ENCODE measurements at regions not wholly inside any gene's neighbourhood (a gene's known extent, or its start where the extent isn't known, plus 50 kb on each side); places are given as distances from the start of the nearest gene placed in this dataset.
A peak's percentile ranks its signal among the peaks of the same experiment; 100 is the strongest.
"Not testable (repeated sequence)": the region's sequence is repeated elsewhere in the genome, so short reads cannot be mapped to it uniquely, and the experiment has no call there.

DNA sequence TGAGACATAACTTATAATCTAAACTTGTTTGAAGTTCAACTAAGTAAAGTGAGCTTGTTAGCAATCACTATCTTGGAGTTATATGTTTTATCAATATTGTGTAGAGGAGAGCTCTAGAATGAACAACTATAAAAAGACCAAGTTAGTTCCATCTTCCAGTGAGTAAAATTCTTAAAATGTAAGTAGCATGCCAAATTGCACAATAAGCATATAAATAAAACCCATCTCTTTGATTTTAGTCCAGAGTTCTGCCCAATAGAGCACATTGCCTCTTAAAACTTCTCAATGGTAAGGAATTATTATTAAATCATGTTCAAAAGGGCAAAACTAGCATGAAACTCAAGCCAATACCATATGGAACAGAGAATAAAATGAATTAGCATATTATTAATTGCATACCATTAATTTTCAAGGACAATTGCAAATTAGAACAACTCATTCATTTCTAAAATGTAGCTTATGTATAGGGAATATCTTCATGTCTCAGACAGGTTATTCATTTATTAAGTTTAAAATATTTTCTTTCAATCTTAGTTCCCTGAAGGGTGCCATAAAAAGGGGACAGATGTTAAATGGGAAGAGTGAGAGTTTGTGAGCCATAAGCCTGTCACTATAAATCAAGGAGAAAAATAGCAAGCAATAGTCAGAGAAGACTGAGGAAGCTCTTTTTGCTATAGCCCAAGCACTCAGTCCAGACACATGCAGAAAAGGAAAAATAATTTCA is 507.6 kb downstream of the CENPC start:
- DNase-seq (ENCODE audit: low spot score) = no peak

DNA sequence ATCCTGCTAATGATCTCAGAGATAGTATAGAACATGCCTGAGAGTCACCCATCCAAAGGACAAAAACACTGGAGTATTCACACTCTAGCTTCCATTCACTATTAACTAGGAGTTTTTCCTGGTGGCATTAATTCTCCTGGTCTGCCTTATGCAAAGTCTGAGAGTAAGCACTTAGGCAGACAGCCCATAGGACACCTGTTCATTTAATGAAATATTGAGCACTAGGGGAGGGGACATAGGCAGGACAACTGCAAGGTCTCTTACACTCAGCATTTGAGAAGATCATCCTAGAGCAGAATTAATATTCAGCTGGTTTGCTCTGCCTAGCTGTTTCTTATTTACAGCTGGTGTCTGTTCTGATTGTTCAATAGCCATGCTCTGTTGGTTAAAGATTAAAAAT is 508.5 kb downstream of the CENPC start:
- no peak for DNase-seq (ENCODE audit: low spot score)

DNA sequence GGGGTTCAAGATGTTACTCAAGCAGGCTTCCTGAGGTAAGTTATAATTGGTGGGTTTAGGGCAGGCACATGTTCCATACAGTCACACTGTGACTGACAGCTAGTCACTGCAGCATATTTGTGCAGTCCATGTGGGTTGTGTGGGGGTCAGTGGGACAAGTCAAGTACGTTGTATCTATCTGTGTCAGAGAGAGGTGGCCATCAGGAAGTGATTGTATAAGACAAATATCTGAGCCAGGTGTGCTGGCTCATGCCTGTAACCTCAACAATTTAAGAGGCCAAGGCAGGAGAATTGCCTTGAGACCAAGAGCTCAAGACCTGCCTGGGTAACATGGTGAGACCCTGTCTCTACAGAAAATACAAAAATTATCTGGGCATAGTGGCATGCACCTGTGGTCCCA is 509.3 kb downstream of the CENPC start:
- no peak for DNase-seq (ENCODE audit: low spot score)

DNA sequence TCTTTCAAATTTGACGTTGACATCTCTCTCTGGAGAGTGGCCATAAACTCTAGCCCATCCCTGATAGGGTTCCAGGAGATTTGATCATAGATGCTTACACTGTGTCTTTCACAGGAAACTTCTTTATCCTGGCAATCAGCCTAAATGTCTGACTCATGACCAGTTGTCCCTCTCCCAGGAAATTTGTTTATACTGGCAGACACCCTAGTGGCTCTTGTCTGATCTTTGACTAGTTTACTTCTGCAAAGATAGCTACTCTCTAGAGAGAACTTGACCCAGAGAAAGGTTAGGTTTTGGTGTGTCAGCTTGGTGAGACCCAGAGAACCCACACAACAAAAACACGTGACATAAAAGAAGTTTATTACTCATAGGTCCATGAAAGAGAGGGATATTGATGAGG is 509.8 kb downstream of the CENPC start:
- peak; percentile 83 for DNase-seq (ENCODE audit: low spot score)

DNA sequence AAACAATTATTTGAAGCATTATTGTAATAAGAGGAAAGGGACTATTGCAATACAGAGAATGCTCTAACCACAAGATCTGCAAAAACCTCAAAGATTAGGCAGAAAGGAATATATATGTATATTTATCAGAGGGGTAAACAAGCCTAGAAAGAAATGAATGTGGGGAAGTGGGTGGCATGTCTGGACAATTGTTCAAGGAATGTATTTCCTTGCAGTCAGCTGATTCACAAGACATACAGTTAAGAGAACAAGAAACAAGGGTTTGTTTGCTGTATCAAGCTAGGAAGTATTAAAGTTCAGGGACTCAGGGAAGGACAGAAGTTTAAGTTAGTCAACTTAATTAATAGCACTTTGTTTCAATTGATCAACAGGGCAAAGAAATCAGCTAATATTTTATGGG is 514.7 kb downstream of the CENPC start:
- peak; percentile 61 for DNase-seq (ENCODE audit: low spot score)

DNA sequence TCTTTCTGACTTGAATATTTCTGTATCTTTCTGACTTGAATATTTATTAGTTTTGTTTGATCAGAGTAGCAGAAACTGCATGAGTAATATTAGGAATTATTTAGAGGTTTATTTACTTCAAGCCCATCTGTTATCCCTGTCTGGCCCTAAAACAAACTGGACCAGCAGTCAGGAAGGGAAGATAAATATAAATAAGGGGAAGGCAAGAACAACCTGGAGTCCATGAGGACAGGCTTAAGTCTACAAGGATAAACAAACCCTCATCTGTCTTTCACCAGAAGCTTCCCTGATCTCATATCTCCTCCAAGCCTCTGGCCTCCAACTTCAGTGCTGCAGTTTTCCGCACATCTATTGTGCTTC is 524.9 kb downstream of the CENPC start:
- DNase-seq (ENCODE audit: low spot score) = no peak

DNA sequence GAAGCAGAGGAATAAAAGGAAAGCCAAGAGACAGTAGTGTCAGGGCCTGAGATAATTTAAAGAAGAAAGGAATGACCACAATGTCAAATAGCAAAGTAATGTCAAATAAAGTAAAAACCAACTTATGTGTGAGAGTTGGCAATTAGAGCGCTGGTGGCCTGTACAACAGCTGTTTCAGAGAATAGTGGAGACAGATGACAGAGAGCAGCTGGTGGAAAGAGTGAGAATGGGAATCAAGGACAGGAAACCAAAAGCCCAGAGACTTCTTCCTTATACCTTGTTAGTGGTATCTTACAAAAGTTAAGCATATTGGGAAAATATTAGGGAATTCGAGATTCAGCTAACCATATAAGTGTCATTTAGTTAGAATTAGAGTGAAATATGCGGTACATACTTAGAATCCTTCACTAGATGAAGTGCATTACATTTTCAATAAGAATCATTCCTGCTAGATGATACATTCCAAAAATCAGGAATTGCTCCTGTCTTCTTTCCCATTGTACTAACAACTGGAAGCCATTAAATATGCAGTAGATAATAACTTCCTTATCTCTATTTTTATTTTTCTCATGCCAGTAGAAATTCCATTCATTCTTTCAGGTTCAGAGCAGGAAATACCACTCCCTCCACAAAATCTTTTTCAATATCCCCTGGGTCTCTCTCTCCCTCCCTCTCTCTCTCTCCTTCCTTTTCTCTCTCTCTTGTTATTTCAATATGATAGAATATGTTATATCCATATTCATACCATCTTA is 525.4 kb downstream of the CENPC start:
- peak; percentile 24 for DNase-seq (ENCODE audit: low spot score)

DNA sequence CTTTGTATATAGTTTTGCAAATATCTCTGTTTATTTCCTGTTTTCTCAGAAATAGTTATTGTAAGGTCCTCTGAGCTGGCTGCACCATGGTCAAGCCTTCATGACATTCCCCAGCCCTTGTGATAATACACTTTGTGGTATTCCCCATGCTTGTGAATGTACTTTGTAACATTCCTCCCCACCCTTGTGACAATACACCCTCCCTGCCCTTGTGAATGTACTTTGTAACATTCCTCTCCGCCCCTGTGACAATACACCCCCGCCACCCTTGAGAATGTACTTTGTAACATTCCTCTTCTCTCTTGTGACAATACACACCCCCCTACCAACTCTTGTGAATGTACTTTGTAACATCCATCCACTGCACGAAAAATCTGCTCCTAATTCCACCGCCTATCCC is 530.7 kb downstream of the CENPC start:
- DNase-seq (ENCODE audit: low spot score) = no peak

DNA sequence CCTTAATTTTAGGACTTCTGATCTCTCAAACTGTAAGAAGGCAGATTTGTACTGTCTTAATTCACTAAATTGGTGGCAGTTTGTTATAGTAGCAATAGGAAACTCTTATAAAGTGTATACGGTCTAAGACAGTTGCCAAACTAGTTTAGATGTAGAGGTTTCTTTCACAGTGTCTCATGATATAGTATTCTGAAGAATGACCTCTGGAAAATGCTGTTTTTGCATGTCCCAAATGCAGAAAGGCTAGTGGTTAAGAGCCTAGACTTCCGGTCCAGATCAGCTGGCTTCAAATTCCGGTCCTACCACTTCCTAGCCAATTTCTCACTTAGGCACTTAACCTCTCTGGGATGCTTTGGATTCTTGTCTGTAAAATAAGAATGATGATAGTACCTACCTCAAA is 538.5 kb downstream of the CENPC start:
- DNase-seq (ENCODE audit: low spot score) = peak; percentile 35

DNA sequence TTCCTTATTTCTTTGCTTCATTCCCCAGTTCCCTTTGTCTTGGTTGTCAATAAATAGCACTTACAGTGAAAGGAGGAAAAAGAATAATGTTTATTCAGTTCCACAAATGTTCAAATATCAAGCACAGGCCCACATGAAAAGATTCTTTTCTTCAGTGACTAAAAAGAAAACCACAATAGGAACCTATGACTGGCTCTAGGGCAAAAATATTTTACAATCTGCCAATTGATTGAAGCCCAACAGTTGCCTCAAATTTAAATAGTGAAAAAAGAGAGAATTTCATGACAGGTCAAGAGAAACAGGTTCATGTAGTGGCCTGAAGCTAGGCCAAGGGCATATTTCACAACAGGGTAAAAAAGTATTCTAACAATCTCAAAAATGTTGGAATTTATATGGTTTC is 553.8 kb downstream of the CENPC start:
- DNase-seq (ENCODE audit: low spot score) = peak; percentile 65

DNA sequence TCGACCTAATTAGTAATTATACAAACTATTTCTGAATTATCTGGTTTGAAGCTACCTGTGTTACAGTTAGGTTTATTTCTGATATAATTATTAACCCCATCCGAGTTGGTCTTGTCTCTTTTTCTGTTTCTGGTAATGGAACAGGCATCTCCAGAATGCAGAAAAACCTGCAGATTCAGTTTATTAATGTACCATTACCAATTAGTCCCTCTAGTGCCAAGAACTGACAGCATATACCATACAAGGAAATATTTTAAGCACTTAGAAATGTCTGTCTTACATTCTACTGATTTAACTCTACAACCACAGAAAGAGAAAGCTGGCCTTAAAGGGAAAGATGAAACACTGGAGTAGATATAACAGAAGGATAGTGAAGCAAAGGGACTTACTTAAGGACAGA is 570.6 kb downstream of the CENPC start:
- DNase-seq (ENCODE audit: low spot score) = no peak

DNA sequence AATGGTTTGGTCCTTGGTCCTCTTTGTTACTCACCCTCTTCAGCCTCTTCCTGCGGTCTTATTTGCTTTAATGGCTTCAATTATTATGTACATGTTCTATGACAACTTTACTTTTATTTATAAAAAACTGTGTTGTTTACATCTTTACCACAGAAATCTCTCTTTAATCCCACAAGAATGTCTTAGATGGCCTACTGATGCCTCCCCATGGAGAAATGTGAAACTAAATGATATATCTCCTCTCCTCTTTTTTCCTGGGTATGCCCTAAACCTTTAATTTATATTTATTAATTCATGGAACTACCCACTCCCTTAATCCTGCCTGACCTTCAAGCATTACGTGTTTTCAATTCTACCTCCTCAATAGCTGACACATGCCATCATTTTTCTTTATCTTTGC is 573.2 kb downstream of the CENPC start:
- DNase-seq (ENCODE audit: low spot score) = no peak

DNA sequence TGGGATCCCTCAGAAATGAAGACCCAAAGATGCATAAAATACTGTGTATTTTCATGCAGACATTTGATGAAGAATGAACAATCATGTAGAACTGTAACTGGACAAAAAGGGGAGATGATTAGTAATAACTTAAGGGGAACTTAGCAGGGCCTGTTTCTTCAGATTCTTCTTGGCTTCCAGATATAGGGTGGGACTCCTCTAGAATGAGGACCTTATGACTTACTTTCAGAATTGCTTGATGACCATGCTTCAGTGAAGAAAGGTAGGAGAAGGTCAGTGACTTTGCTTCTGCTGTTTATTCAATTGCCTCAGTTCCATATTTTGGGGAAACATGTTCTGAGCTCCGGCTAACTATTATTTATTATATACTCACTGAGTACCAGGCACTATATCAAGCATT is 580.8 kb downstream of the CENPC start:
- no peak for DNase-seq (ENCODE audit: low spot score)

DNA sequence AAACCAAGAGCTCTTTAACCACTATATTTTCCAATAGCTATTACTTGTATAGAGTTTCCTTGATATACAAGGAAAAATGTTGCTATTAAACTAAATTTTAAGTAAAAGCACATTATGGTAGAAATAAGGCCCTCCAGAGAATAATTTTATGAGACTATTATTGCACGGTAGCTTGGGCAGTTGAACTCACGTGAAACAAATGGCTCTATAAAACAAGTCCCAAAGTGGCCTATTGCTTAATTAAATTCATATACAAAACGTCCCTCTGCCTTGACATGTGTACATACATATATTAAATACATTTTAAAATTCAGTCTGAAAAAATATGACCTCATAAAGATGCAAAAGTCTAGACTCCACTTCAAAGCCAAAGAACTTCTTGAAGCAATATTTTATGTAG is 582.2 kb downstream of the CENPC start:
- DNase-seq (ENCODE audit: low spot score) = no peak

DNA sequence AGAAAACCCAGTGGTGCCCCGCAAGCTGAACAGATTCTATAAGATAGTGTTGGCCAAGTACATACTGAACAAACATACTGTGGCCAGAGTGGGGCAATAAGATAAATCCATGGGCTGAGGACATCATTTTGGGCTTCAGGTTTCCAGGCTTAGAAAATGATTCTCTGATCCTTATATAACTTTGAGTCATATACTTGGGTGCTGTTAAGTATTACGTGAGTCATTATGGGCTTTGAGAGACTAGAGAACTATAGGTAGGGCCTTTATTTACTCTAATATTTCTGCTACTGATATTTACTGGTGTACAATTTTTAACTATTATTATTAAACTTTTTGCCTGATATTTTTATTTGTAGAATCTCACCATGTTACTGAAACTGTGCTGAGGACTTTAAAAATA is 586.1 kb downstream of the CENPC start:
- no peak for DNase-seq (ENCODE audit: low spot score)

DNA sequence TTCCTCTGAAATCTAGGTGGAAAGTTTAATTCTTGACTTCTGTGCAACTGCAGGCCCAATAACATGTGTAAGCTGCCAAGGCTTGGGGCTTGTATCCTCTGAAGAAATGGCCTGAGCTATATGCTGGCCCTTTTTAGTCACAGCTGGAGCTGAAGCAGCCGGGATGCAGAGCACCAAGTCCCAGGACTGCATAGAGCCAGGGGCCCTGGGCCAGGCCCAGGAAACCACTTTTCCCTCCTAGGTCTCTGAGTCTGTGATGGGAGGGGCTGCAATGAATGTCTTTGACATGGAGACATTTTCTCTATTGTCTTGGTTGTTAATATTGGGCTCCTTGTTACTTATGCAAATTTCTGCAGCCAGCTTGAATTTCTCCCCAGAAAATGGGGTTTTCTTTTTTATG is 588.5 kb downstream of the CENPC start:
- no peak for DNase-seq (ENCODE audit: low spot score)

DNA sequence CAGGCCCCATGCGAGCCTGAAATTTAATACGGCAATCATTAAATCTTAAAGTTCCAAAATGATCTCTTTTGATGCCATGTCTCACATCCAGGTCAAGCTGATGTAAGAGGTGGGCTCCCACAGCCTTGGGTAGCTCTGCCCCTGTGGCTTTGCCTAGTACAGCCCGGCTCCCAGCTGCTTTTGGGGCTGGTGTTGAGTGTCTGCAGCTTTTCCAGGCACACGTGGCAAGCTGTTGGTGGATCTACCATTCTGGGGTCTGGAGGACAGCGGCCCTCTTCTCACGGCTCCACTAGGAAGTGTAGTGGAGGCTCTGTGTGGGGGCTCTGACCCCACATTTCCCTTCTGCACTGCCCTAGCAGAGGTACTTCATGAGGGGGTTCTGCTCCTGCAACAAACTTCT is 588.9 kb downstream of the CENPC start:
- no peak for DNase-seq (ENCODE audit: low spot score)

DNA sequence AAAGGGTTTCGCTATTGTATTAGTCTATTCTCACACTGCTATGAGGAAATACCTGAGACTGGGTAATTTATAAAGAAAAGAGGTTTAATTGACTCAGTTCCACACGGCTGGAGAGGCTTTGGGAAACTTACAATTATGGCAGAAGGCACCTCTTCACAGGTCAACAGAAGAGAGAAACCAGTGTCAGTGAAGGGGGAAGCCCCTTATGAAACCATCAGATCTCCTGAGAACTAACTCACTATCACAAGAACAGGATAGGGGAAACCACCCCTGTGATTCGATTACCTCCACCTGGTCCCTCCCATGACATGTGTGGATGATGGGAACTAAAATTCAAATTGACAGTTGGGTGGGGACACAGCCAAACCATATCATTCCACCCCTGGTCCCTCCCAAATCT is 589.5 kb downstream of the CENPC start:
- DNase-seq (ENCODE audit: low spot score) = no peak

DNA sequence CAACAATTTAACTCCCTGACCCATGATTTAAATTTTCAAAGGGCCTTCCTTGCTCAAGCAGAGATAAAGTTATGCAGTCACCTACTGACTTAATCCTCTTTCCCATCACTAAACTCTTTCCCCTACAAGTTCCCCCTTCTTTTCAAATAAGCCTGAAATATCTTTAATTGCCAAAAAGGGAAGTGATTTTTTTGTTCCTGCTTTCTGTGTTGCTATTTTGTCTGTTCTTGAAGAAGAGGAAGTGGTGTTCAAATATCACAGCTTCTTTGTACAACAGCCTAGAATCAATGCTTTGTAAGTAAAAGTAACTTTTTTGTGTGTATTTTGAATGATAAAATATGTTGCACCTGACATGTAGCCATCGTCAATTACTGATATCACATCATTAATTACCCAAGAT is 595.9 kb downstream of the CENPC start:
- no peak for DNase-seq (ENCODE audit: low spot score)

DNA sequence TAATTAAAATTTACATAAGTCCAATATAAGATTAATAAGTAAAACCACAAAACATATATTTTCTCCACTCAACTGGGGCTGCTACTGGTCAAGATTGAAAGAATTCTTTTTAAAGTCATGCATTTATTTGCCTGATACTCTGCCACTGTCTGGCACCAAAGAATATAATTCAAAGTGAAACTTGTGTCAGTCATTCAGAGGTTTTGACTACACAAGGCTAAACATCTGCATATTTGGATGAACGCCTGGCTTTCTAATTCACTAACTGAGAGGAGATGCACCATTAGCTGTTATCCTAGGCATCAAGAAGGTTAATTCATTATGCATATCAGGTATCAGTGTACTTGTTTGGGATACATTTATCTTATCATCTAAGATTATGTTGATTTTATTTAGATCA is 598.5 kb downstream of the CENPC start:
- no peak for DNase-seq (ENCODE audit: low spot score)

DNA sequence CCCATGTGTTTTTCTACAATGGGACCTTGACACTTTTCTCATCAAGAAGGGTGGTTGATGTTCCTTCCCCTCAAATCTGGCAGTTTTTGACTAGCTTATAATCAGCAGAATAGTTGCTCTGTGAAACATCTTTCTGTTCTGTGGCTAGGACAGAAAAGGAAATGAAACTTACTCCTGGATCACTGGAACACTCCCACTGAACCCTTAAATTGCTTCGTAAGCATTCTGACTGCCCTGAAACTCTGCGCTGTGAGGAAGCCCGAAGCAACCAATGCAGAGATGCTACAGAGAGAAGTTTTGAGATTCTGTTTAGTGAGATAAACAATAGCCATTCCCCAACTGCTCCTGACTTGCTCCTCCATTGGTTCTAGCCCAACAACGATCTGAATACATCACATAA is 602.2 kb downstream of the CENPC start:
- DNase-seq (ENCODE audit: low spot score) = no peak

DNA sequence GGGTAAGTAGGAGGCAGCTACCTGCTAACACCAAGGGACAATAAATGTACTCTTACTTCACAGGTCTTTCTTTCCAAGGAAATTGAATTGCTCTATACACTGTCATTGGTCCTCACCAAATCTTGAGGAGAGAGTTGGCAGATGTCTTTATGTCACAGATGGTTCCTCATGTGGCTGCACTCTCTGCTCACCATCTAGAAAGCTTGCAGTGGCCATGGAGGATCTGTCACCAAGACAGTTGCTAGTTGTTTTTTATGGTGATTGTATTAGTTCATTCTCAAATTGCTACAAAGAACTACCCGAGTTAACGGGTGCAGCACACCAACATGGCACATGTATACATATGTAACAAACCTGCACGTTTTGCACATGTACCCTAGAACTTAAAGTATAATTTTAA is 613.3 kb downstream of the CENPC start:
- DNase-seq (ENCODE audit: low spot score) = not testable (repeated sequence)

DNA sequence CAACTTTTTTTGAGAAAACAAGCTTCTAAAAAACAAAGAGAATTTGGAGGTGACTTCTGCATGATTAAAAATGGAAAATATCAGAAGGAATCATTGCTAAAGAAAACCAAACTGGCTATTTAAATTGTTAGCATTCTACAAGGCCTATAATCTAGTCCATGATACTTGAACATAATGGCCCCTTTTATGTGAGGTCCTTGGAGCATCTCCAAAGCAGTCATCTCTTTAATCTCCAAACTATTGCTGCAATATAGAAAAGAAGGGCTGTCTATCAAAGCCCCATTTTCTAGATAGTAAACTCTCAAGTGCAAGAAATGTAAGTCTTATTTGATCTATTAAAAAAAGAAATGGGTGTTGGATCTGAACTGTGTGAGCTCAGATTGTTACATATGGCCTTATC is 615.1 kb downstream of the CENPC start:
- peak; percentile 88 for DNase-seq (ENCODE audit: low spot score)

DNA sequence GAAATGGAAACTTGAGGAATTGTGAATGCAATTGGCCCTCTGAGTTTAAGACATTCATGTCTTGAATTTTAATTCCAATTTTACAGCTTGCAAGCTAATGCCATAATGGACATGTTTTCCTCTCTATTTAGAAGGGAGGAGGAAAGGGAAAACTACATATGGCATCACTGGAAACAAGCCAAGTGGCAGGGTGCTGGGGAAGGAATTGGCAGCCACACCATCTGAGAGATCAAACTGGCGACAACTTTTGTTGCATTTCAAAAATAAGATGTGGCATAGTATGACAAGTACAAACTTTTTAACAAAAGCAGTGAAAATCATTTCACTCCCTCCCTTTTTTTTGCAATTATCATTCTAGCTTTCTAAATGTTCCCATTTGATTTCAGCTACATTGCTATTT is 615.6 kb downstream of the CENPC start:
- DNase-seq (ENCODE audit: low spot score) = peak; percentile 35

All from COLO829 (cell line).